Parathyroid adenoma (tissue), 2 donors: ENCODE measurements at regions not wholly inside any gene's neighbourhood (a gene's known extent, or its start where the extent isn't known, plus 50 kb on each side); places are given as distances from the start of the nearest gene placed in this dataset.

Experiments used
- H2AFZ ChIP-seq: fragments of 300-600 bp; sonication (generic); one replicate; pipeline ENCODE4 v1.7.0; 2017; ENCODE audit warnings: antibody characterized with exemption, mild to moderate bottlenecking
- H3K27ac ChIP-seq: fragments of 300-600 bp; sonication (generic); one replicate; pipeline ENCODE4 v1.7.0; 2017
- H3K27me3 ChIP-seq: fragments of 300-600 bp; sonication (generic); one replicate; pipeline ENCODE4 v1.7.0; 2017; ENCODE audit warnings: low read length; ENCODE audit not compliant: control insufficient read depth, insufficient read depth
- H3K36me3 ChIP-seq: fragments of 300-600 bp; sonication (generic); one replicate; pipeline ENCODE4 v1.7.0; 2017; ENCODE audit warnings: low read length; ENCODE audit not compliant: control insufficient read depth, insufficient read depth
- H3K4me1 ChIP-seq: fragments of 300-600 bp; sonication (generic); one replicate; pipeline ENCODE4 v1.7.0; 2017; ENCODE audit warnings: control low read depth
- H3K4me2 ChIP-seq: fragments of 300-600 bp; sonication (generic); one replicate; pipeline ENCODE4 v1.7.0; 2017; ENCODE audit warnings: low read length
- H3K4me3 ChIP-seq: fragments of 300-600 bp; sonication (generic); one replicate; pipeline ENCODE4 v1.7.0; 2017; ENCODE audit warnings: low read depth, low read length
- H3K79me2 ChIP-seq: fragments of 300-600 bp; sonication (generic); one replicate; pipeline ENCODE4 v1.7.0; 2017; ENCODE audit warnings: control low read depth
- H3K9ac ChIP-seq: fragments of 300-600 bp; sonication (generic); one replicate; pipeline ENCODE4 v1.7.0; 2017; ENCODE audit warnings: mild to moderate bottlenecking
- H3K9me3 ChIP-seq: fragments of 300-600 bp; sonication (generic); one replicate; pipeline ENCODE4 v1.7.0; 2017; ENCODE audit warnings: low read length; ENCODE audit not compliant: control insufficient read depth
- CTCF ChIP-seq: fragments of 300-600 bp; sonication (generic); IDR thresholded peaks from one replicate; pipeline ENCODE4 v1.7.0; 2017; ENCODE audit warnings: antibody characterized with exemption, mild to moderate bottlenecking
- donor health status: primary hyperparathyroidism.

- Histone ChIP-seq H3K4me2 (no peak overlapping the region), H3K4me3 (no peak overlapping the region), H3K4me1 (no peaks in the 10 kb centered on the region), H2AFZ (no peak overlapping the region), H3K27ac (no peak overlapping the region), H3K36me3 (no peaks in the 10 kb centered on the region), H3K27me3 (no peaks in the 10 kb centered on the region), H3K9ac (no peak overlapping the region), H3K79me2 (no peaks in the 10 kb centered on the region), H3K9me3 (no peaks in the 10 kb centered on the region)
- TF ChIP-seq CTCF, result no peak
Measured at GRCh38 chr6:135627092-135627715, 129.7 kb upstream of the AHI1 start.

GRCh38 chr6:135630789-135631376 lies 133.3 kb upstream of the AHI1 start:
- TF ChIP-seq CTCF, result no peak
- Histone ChIP-seq H2AFZ (no peak overlapping the region), H3K27me3 (no peaks in the 10 kb centered on the region), H3K79me2 (no peaks in the 10 kb centered on the region), H3K27ac (no peak overlapping the region), H3K9ac (no peak overlapping the region), H3K4me2 (no peak overlapping the region), H3K9me3 (no peaks in the 10 kb centered on the region), H3K4me3 (no peak overlapping the region), H3K36me3 (no peaks in the 10 kb centered on the region), H3K4me1 (no peaks in the 10 kb centered on the region)

GRCh38 chr6:135631821-135632220 lies 134.3 kb upstream of the AHI1 start:
- no peak overlapping the region for H3K4me3 ChIP-seq
- H2AFZ ChIP-seq, result no peak overlapping the region
- H3K9ac ChIP-seq, result no peak overlapping the region
- no peaks in the 10 kb centered on the region for H3K9me3 ChIP-seq
- H3K27me3 ChIP-seq, result no peaks in the 10 kb centered on the region
- no peak for TF ChIP-seq CTCF
- no peaks in the 10 kb centered on the region for H3K4me1 ChIP-seq
- no peak overlapping the region for H3K27ac ChIP-seq
- H3K36me3 ChIP-seq, result no peaks in the 10 kb centered on the region
- no peak overlapping the region for H3K4me2 ChIP-seq
- no peaks in the 10 kb centered on the region for H3K79me2 ChIP-seq

GRCh38 chr6:135633573-135633972 lies 136.0 kb upstream of the AHI1 start:
- Histone ChIP-seq H3K27ac (no peak overlapping the region), H3K4me3 (no peak overlapping the region), H3K36me3 (no peaks in the 10 kb centered on the region), H3K79me2 (no peaks in the 10 kb centered on the region), H3K4me1 (no peaks in the 10 kb centered on the region), H3K9ac (no peak overlapping the region), H3K27me3 (no peaks in the 10 kb centered on the region), H3K9me3 (no peaks in the 10 kb centered on the region), H2AFZ (no peak overlapping the region), H3K4me2 (no peak overlapping the region)
- TF ChIP-seq CTCF, result no peak

- H3K4me3 ChIP-seq, result no peak overlapping the region
Measured at GRCh38 chr6:135637701-135638100, 140.2 kb upstream of the AHI1 start.

More at GRCh38 chr6:135637701-135638100, 140.2 kb upstream of the AHI1 start:
- Histone ChIP-seq H3K27ac (no peak overlapping the region), H3K4me1 (no peaks in the 10 kb centered on the region), H3K4me2 (no peak overlapping the region), H3K27me3 (no peaks in the 10 kb centered on the region), H2AFZ (no peak overlapping the region), H3K79me2 (no peaks in the 10 kb centered on the region), H3K36me3 (no peaks in the 10 kb centered on the region), H3K9ac (no peak overlapping the region), H3K9me3 (no peaks in the 10 kb centered on the region)
- TF ChIP-seq CTCF, result no peak
